Hematopoietic multipotent progenitor cell treated with erythropoietin and hydrocortisone succinate and interleukin-3 and kit ligand, for 17 days (in vitro differentiated cells): ENCODE measurements at regions not wholly inside any gene's neighbourhood (a gene's known extent, or its start where the extent isn't known, plus 50 kb on each side); places are given as distances from the start of the nearest gene placed in this dataset.

ENCODE experiments used
- DNase-seq: peaks from one replicate; pipeline ENCODE4 v3.0.0-alpha.2; 2015; ENCODE audit warnings: low spot score

DNA sequence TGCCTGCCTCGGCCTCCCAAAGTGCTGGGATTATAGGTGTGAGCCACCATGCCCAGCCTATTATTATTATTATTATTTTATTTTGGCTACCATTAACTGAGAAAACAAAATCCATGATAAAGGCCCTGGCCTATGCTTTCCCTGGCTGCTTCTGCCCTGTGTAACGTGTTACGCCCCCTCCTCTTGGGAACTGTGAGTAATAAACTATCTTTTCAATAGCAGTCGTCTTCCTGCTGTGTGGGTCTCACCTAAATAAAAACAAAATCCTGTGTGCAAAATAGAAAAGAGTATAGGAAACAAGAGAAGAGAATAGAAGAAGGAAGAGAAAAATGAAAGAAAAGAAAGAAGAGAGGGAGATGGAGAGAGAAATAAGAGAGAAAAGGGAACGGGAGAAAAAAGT, 237.0 kb downstream of the MIAT start:
- no peak for DNase-seq

DNA sequence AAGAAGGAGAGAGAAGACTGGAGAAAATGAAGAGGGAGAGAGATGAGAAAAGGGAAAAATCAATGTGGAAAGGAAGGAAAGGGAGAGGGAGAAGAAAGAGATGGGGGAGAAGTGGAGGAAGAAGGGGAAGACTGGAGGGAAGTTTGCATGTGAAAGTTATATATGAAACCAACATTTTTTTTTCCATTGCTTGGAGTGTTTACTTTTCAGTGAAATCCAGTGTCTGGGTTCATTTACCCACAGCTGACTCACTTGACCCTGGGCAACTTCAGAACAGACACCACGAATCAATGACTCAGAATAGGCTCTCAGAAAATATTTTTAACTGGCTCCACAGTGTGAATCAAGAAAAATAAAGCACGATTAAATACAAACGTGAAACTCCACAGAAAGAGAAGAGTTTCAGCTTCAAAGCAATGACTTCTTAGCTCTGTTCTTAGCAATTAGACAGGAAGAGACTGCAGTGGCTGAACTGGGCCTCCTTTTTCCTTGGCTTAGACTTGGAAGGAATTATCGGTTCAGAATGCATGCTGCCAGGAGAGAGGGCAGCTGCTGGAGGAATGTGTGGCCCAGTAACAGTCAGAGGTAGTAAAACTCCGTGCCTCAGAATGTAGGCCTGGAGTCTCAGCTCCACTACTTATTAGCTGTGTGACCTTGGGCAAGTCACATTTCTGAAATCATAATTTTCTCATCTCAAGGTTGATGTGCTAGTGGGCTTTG, 237.5 kb downstream of the MIAT start:
- no peak for DNase-seq

DNA sequence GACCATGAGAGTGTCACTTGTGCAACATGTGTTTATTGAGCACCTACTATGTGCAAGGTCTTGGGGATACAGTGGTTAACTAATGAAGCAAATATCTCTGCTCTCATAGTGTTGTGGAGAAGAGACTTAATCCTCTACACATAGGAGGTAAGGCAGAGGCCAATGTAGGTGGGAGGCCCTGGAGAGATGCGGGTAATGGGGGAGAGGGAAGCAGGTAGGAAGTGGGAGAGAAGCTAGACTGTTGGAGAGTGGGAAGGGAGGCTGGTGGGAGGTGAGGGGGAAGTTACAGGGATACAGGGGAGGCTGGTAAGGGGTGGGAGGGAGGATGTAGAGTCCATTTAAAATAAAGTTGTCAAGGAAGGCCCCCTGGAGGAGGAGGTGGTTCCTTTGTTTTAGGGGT, 240.0 kb downstream of the MIAT start:
- DNase-seq = no peak

DNA sequence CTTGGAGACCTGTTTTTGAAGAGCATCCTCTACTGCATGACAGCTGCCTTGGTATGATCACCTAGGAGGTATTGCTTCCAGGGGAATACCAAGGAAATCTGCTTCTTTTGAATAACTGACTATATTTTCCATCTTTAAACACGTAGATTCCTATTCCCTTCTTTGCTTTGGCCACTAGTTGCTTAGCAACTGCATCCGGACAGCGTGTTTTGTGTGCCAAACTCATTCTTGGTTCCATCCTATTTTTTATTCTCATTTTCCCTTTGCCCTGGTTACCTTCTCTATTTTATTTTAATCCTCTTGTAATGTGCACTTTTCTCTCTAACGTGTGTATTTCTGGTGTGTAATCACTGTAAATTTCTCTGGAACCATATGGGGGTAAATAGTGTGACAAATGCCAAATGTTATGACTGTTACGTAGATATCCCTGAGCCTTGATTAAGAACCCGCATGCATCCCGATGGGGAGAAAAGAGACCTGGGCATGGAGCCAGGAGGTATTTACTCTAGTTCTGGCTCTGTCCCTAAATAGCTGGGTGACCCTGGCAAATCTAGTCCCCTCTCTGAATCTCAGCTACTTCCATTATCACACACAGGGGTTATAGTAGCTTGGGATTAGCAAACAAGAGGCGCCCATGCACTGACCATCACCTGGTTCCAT, 241.7 kb downstream of the MIAT start:
- DNase-seq = no peak

DNA sequence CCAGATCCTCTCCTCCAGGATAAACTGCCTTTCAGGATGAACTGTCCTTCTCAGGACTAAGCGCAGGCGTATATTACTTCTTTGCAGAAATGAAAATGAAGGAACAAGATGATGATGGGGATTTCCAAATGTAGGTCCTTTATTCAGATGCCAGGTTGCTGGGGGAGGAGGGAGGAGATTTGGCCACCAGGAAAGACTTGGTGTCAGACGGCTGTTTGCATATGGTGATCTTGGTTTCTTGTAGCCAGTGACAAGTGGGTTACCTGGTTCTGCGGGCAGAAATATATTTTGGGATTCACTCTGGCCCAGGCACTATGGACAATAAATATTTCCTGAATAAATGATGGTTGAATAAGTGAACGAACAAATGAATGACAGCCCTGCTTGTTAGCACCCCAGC, 243.4 kb downstream of the MIAT start:
- no peak for DNase-seq

DNA sequence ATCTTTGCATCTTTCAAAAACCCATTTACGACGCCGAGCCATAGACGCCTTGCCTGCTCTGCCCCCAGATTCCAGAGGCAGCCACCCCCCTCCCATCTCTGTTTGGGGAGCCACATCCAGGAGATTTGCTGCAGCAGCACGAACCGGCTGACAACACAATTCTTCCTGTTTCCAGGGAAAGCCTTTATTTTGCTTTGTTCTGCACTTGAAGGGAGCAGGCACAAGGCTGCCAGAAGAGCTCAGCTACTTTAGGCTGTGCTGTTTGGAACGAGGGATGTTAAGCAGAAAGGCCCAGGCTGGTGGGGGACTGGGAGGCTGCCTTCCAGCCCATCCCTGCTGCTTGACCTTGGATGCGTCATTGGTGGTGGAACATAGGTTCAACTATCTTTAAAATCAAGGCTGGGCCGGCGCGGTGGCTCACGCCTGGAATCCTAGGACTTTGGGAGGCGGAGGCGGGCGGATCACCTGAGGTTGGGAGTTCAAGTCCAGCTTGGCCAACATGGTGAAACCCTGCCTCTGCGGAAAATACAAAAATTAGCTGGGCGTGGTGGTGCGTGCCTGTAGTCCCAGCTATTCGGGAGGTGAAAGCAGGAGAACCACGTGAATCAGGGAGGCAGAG, 243.9 kb downstream of the MIAT start:
- DNase-seq = no peak

DNA sequence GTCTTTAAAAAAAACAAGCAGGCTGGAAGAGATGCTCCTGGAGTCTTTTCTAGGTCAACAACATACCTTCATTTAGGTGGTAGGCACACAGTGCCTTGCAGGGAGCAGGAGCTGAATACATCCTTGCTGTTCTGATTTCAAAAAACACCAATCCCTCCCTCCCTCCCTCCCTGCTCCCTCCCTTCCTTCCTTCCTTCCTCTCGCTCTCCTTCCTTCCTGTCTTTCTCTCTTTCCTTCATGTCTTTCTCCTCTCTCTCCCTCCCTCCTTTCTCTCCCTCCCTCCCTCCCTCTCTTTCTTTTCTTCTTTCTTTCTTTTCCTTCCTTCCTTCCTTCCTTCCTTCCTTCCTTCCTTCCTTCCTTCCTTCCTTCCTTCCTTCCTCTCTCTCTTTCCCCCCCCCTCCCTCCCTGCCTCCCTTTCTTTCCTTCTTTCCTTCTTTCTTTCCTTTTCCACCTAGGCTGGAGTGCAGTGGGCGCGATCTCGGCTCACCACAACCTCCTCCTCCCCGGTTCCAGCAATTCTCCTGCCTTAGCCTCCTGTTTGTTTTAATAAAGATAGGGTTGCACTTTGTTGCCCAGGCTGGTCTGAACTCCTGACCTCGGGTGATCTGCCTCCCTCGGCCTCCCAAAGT, 245.1 kb downstream of the MIAT start:
- DNase-seq = no peak

DNA sequence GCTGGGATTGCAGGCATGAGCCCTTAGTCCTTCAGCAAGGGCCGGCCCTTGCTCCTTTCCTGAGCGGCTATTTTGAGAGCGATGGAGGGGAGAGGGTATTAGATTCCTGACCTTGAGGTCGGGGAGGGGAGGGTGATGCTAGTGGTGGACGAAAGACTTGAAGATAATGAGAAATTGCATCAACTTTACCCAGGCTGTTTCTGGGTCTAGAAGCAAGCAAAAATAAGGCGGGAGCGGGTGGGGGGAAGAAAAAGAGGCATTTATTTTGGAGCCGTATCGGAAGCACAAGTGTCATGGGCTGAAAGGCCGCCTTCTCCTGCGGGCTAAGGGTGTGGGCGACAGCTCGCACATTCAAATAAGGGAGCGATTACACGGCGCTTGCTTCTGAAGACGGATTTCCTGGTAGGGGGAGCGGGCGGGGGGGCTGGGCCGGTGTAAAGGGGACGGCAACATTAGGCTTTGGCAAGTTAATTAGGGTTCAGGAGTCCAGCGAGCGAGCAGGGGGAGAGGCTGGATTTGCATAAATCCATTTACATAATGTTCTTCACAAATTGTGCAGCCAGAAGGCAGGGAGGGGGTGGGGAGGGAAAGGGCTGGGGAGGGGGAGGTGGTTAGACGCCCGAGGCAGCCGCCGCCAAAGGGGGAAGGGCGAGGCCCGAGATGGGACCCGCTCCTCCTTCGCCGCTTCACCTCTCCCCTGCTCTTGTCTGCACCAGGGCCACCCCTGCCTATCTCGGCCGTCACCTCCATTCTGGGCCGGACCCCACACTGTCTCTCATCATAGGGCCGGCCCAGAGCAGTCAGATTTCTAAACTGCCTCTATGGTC, 245.9 kb downstream of the MIAT start:
- DNase-seq = no peak

DNA sequence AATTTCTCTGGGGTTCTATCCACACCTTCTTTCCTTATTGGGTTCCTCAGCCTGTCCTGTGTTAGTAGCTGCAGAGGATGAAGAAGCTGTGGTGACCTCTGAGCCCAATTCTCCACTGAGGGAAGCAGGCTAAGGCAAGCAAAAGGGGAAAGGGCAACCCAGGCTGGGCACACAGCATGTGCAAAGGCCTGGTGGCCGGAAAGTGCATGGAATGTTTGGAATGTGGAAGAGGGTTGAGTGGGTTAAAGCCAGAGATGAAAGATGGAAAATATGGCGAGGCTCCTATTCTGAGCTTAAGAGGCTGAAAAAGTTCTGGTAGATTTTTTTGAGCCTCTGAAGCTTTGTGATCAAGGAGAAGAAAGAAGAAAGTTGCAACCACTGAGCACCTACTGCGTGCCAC, 247.1 kb downstream of the MIAT start:
- no peak for DNase-seq

DNA sequence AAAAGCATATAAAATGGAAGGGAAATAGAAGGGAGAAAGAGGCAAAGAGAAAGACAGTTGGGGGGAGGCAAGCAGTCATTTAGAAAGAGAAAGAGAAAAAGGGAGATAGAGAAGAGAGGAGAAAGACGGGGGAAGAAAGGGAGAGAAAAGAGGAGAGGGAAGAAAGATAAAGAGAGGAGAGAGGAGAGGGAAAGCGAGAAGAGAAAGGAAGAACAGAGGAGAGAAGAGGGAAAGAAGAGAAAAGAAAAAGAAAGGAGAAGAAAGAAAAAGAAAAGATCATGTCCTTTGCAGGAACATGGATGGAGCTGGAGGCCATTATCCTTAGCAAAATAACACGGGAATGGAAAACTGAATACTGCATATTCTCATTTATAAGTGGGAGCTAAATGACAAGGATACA, 247.7 kb downstream of the MIAT start:
- no peak for DNase-seq

DNA sequence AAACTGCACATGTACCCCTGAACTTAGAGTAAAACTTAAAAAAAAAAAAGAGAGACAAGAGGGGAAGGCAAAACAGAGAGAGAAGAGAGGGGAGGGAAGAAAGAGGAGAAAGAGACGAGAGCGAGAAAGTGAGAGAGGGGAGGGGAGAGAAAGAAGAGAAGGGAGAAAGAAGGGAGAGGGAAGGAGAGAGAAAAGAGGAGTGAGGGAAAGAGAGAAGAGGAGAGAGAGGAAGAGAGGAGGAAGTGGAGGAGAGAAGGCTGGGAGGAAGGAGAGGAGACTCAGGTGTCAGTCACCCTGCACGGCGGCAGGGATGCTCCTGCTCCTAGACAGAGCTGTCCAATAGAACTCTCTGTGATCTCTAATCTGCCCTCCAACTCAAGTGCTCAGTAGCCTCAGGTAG, 248.3 kb downstream of the MIAT start:
- DNase-seq = no peak

DNA sequence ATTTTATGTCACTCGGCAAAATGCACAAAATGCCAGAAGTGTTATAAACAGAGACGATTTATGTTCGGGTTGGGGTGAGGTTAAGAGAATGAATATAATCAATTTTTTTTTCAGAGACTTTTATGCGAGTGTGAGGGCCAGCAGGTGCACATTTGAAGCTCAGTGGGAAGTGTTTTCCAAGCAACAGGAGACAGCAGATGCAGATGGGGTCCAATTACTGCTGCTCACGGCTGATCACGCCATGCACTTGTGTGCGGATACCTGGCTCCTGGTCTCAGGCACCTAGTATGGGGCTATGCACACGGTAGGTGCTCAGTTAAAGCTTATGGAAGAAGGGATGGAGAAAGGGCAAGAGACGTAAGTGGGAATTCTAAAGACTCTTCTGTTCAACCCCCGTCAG, 249.1 kb downstream of the MIAT start:
- no peak for DNase-seq

DNA sequence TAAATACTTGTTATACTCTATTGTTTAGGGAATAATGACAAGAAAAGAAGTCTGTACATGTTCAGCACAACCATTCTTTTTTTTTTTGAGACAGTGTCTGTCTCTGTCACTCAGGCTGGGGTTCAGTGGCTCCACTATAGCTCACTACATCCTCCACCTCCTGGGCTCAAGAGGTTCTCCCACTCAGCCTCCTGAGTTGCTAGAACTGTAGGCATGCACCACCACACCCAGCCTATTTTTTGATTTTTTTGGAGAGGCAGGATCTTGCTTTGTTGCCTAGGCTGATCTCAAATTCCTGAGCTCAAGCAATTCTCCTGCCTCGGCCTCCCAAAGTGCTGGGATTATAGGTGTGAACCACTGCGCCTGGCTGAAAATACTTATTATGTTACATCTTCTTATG, 250.0 kb downstream of the MIAT start:
- no peak for DNase-seq

DNA sequence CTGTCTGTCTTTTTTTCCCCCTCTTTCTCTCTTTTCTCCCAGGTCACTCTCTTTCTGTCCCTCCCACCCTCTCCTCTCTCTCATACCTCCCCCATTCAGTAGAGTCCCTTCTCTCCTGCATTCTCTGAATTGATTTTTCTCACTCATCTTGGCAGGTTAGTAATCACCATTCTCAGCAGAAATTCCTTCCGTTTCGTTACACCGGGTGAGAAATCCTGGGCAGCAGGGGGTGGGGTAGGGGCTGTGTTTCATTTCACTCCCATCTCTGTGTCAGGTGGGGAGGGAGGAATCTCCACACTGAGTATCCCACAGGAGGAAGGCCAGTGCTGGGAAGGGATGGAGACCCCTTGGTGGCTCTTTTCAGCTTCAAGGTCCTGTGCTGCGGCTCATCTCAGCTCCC, 253.5 kb downstream of the MIAT start:
- DNase-seq = no peak

DNA sequence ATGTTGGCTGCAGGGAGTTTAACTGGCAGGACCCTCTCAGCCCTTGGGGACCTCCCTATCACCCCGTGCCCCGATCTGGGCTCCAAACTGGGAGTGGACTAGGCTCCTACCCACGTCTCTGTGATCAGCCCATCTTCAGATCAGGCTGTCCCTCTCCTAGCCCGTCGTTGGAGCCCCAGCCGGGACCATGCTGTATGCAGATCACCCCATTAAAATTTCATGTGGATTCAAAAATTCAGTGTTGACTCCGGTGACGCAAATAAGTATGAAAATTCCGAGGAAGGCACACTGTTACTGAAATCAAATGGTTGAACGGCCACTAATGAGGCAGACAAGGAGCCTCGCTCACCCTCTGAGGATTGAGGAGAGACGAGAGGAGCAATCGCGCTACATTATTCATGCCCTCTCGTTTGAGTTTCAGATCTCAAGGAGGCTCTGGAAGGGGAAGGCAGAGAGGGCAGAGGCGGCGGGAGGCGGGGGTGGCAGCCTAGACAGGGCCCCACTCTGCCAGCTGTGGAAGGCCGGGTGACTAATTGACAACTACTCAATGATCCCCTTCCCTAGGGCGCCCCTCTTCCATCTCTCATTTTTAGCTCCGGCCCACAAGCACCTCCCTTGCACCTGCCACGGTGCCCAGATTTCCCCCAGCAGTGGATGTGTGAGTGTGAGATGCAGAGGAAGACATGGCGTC, 255.4 kb downstream of the MIAT start:
- no peak for DNase-seq

DNA sequence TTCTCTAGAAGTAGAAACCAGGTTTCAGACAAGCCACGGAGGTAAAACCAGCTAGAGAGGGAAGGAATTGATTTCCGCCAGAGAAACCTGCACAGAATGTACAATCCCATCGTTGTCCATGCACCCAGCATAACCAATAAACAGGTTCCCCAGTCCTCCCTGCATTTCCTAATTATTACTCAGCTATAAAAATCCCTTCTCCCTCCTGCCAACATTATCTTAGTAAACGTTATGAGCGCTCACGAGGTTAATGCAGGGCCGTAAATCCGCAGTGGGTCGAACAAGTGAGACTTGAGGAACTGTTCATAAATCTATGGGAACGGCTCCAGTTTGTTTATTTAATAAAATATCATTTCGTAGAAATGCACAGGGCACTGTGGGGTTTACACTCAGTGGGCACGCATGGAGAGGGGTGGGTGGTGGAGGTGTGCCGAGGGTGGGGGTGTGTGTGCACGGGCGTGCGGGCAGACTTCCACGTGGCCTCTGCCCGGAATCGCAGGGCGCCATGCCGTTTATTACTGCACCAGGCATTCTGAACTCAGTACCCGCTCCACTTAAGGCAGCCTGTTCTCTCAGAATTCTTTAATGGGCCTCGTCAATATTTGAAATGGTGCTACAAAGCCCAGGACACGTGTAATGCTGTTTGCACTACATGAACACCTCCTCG, 257.3 kb downstream of the MIAT start:
- no peak for DNase-seq

DNA sequence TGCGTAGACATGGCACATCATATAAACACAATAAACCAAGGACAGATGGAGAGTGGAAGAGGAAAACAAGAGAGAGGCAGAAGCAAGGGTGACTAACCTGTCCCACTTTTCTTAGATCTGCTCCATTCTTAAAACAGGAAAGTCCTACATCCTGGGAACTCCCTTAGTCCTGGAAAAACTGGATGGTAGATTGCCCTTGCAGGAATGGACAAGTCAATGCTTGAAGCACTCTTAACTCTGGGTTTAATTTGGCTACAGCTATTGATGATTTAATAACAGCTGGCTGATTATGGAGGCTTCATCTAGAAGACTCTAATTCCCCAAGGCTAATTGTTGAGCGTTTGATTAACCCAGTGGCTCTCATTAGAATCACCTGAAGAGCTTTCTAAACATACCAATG, 258.8 kb downstream of the MIAT start:
- no peak for DNase-seq

DNA sequence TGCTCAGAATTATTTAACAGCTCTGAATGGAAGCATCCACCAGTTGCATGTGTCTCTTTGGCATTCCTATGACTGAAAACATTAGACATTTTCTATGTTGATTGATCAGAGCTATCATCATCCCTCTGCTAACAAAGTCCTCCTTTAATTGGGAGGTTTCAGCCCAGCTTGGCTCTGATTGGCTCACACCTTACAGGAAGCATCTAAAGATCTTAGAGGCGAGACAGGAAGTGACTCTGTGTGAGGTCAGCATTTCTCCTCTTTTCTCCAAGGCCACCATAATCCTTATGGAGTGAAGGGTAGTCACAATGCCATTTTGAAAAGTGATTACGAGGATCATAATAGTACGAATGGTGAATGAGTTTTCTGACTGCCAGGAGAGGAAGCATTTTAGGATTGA, 260.8 kb downstream of the MIAT start:
- no peak for DNase-seq

DNA sequence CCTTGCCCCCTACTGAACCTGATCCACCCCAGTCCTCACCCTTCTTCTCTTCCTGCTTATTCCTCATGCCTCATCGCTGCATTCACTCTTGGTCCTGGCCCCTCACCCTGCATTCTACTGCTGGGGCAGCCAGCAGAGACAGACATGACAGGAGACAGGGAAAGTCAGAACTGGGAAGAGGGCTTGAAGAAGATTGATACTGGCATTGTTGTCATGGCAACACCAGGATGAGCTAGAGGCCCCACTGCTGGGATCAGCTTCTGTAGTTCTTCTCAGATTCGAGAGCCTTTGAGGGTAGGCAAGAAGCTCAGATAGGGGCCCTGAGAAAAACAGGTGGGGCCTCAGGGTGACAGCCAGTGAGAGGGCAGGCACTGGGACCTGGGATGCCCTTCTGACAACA, 264.3 kb downstream of the MIAT start:
- DNase-seq = no peak

DNA sequence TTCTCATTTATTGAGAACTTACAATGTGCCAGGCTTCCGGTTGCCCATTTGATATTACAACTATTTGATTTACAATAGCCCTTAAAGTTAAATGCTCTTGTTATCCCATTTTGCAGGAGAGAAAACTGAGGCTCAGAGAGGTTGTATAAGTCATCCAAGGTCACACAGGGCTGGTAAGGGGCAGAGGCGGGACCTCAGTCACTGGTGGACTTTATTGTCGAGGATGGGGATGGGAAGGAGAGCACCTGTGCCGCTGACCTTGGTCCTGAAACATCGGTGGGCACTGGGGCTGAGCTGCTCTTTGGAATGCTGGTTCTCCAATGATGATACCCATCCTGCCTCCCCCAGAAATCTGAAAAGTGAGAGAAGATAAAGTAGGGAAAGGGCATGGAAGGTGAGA, 265.4 kb downstream of the MIAT start:
- no peak for DNase-seq

DNA sequence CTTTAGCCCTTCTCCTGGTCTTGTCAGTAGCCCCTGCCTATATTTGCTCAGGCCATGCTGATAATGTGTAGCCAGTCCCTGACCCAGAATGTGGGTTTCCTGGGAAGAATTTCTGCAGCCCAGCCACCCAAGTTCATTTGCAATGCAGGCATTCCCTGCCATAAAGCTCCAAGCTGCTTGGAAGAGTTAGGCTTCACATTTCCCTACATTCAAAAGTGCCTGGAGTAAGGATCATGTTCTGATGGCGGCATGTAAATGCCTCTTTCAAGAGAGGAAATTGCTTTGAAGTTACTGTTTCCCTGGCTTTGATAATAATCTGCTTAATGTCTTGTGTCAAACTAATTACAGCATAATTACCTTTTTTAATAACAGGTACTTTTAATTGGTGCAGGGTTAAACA, 266.1 kb downstream of the MIAT start:
- DNase-seq = no peak
